H1 (cell line): ENCODE measurements at regions not wholly inside any gene's neighbourhood (a gene's known extent, or its start where the extent isn't known, plus 50 kb on each side); places are given as distances from the start of the nearest gene placed in this dataset.

ENCODE experiments used
- CTCF ChIA-PET: fragments of 300-600 bp; sonication (Branson Sonifier 250); formaldehyde crosslinking; loops from one replicate; lab custom pipeline; 2021; ENCODE audit not compliant: partially characterized antibody; lab: Charles Lee
- POLR2A ChIA-PET: fragments of 300-600 bp; sonication (Branson Sonifier 250); formaldehyde crosslinking; loops from one replicate; lab custom pipeline; 2021; ENCODE audit warnings: inconsistent platforms; ENCODE audit not compliant: partially characterized antibody; lab: Charles Lee
- DNase-seq, 2 experiments: peaks; one replicate each; pipeline versions ENCODE4 v3.0.0 to v3.0.0-alpha.2; 2010 to 2022; ENCODE audit warnings: low spot score in 2 of 2, low read depth in 1 of 2, mixed read lengths in 1 of 2
- FAIRE-seq: peaks from 2 replicates; lab custom pipeline; 2011; peaks lifted over from hg19 to GRCh38; lab: Jason Lieb, UNC
- H2AFZ ChIP-seq: 2 replicates; pipeline ENCODE4 v1.8.1; 2012; ENCODE audit warnings: low read length, inconsistent platforms
- H2AK5ac ChIP-seq: 2 replicates; pipeline ENCODE4 v1.6.1; 2013; ENCODE audit warnings: low read depth, low read length
- H2BK120ac ChIP-seq: replicated peaks from 2 replicates; pipeline ENCODE3; 2013; ENCODE audit warnings: low read depth, low read length, inconsistent platforms
- H2BK12ac ChIP-seq: 2 replicates; pipeline ENCODE4 v1.6.1; 2013; ENCODE audit warnings: low read depth, low read length
- H2BK15ac ChIP-seq: 2 replicates; pipeline ENCODE4 v1.6.1; 2013; ENCODE audit warnings: low read length
- H2BK20ac ChIP-seq: 2 replicates; pipeline ENCODE4 v1.6.1; 2013; ENCODE audit warnings: low read length
- H2BK5ac ChIP-seq: 2 replicates; pipeline ENCODE4 v1.6.1; 2013; ENCODE audit warnings: low read depth, low read length
- H3K14ac ChIP-seq: 2 replicates; pipeline ENCODE4 v1.6.1; 2013; ENCODE audit warnings: inconsistent platforms; ENCODE audit not compliant: insufficient read length
- H3K18ac ChIP-seq: 2 replicates; pipeline ENCODE4 v1.6.1; 2013; ENCODE audit warnings: low read length; ENCODE audit errors: extremely low read depth
- H3K23ac ChIP-seq: 2 replicates; pipeline ENCODE4 v1.6.1; 2013; ENCODE audit warnings: inconsistent platforms; ENCODE audit not compliant: insufficient read length
- H3K23me2 ChIP-seq: 2 replicates; pipeline ENCODE4 v1.6.1; 2013; ENCODE audit warnings: low read depth, low read length
- H3K27ac ChIP-seq: 2 replicates; pipeline ENCODE4 v1.6.1; 2011; ENCODE audit warnings: low read depth, low read length, inconsistent platforms
- H3K27me3 ChIP-seq, 4 experiments: replicated peaks in 1 of 4; 1 replicate in 1 of 4; 2 replicates in 3 of 4; pipeline versions ENCODE4 v1.6.1 to v1.8.1; 2011 to 2013; ENCODE audit warnings: low read length in 3 of 4, mild to moderate bottlenecking in 3 of 4, inconsistent platforms in 2 of 4, mixed read lengths in 2 of 4, moderate library complexity in 1 of 4; ENCODE audit not compliant: control insufficient read depth in 3 of 4, insufficient read depth in 3 of 4; ENCODE audit errors: extremely low read depth in 1 of 4
- H3K36me3 ChIP-seq, 4 experiments: 2 replicates each; pipeline versions ENCODE4 v1.6.1 to v1.8.1; 2011 to 2013; ENCODE audit warnings: mild to moderate bottlenecking in 4 of 4, low read length in 3 of 4, moderate library complexity in 2 of 4, control low read depth in 1 of 4, inconsistent platforms in 1 of 4; ENCODE audit not compliant: insufficient read depth in 4 of 4, control insufficient read depth in 2 of 4
- H3K4ac ChIP-seq: replicated peaks from 2 replicates; pipeline ENCODE3; 2013; ENCODE audit warnings: low read length, low read depth, mixed read lengths, inconsistent platforms; ENCODE audit not compliant: insufficient read length
- H3K4me1 ChIP-seq, 4 experiments: replicated peaks in 1 of 4; 1 replicate in 1 of 4; 2 replicates in 3 of 4; pipeline versions ENCODE4 v1.6.1 to v1.8.1; 2011 to 2013; ENCODE audit warnings: low read length in 3 of 4, inconsistent platforms in 2 of 4, mixed read lengths in 1 of 4; ENCODE audit not compliant: insufficient read depth in 4 of 4, control insufficient read depth in 3 of 4
- H3K4me2 ChIP-seq, 2 experiments: 2 replicates each; pipeline versions ENCODE4 v1.6.1 to v1.8.1; 2011 to 2013; ENCODE audit warnings: low read depth in 2 of 2, low read length in 2 of 2, control low read depth in 1 of 2, inconsistent platforms in 1 of 2, mild to moderate bottlenecking in 1 of 2; ENCODE audit not compliant: insufficient read depth in 1 of 2
- H3K4me3 ChIP-seq, 4 experiments: fragments of 200-600, 300-600 bp in 1 of 4; sonication (generic), shearing (Covaris generic), sonication (Bioruptor Twin) in 1 of 4; 2 replicates each; pipeline versions ENCODE4 v1.5.1 to v1.8.1; 2011 to 2016; ENCODE audit warnings: low read length in 4 of 4, low read depth in 3 of 4, control low read depth in 2 of 4, inconsistent platforms in 2 of 4, mild to moderate bottlenecking in 2 of 4, mixed read lengths in 1 of 4, moderate library complexity in 1 of 4; ENCODE audit not compliant: insufficient read depth in 2 of 4; ENCODE audit errors: extremely low read depth in 1 of 4
- H3K56ac ChIP-seq: replicated peaks from 2 replicates; pipeline ENCODE3; 2013; ENCODE audit warnings: low read depth, mild to moderate bottlenecking, mixed read lengths, low read length, inconsistent platforms; ENCODE audit not compliant: insufficient read length
- H3K79me1 ChIP-seq: 2 replicates; pipeline ENCODE4 v1.6.1; 2013; ENCODE audit warnings: low read depth, low read length, control low read depth
- H3K79me2 ChIP-seq, 2 experiments: 2 replicates each; pipeline versions ENCODE4 v1.6.1 to v1.8.1; 2012 to 2013; ENCODE audit warnings: low read length in 2 of 2, mild to moderate bottlenecking in 2 of 2, inconsistent platforms in 1 of 2; ENCODE audit not compliant: insufficient read depth in 2 of 2, control insufficient read depth in 1 of 2
- H3K9ac ChIP-seq, 4 experiments: replicated peaks in 1 of 4; 1 replicate in 1 of 4; 2 replicates in 3 of 4; pipeline versions ENCODE4 v1.6.1 to v1.8.1; 2011 to 2013; ENCODE audit warnings: low read depth in 3 of 4, low read length in 3 of 4, control low read depth in 2 of 4, mild to moderate bottlenecking in 2 of 4, moderate library complexity in 2 of 4, inconsistent platforms in 1 of 4; ENCODE audit errors: extremely low read depth in 1 of 4
- H3K9me3 ChIP-seq, 2 experiments: 2 replicates each; pipeline versions ENCODE4 v1.6.1 to v1.8.1; 2012 to 2013; ENCODE audit warnings: mild to moderate bottlenecking in 2 of 2, moderate library complexity in 2 of 2, control low read depth in 1 of 2, inconsistent platforms in 1 of 2, low read depth in 1 of 2, low read length in 1 of 2, mixed read lengths in 1 of 2; ENCODE audit not compliant: insufficient read depth in 2 of 2
- H4K20me1 ChIP-seq, 2 experiments: replicated peaks in 1 of 2; 2 replicates each; pipeline versions ENCODE3 to v1.8.1; 2011 to 2013; ENCODE audit warnings: inconsistent platforms in 2 of 2, low read length in 2 of 2, mild to moderate bottlenecking in 1 of 2; ENCODE audit not compliant: insufficient read depth in 2 of 2, control insufficient read depth in 1 of 2
- H4K5ac ChIP-seq: 2 replicates; pipeline ENCODE4 v1.6.1; 2013; ENCODE audit warnings: low read length, low read depth, mixed read lengths, inconsistent platforms; ENCODE audit not compliant: insufficient read length
- H4K8ac ChIP-seq: 2 replicates; pipeline ENCODE4 v1.8.0; 2013; ENCODE audit warnings: mild to moderate bottlenecking, moderate library complexity, low read length, inconsistent platforms; ENCODE audit not compliant: insufficient read depth; ENCODE audit errors: extremely low read depth
- H4K91ac ChIP-seq: replicated peaks from 2 replicates; pipeline ENCODE3; 2013; ENCODE audit warnings: low read length, mixed read lengths, inconsistent platforms; ENCODE audit not compliant: insufficient read length
- CREB1 ChIP-seq: IDR thresholded peaks from 2 replicates; pipeline ENCODE4 v1.6.1; 2012; ENCODE audit warnings: inconsistent platforms
- E2F6 ChIP-seq: IDR thresholded peaks from 2 replicates; pipeline ENCODE4 v1.6.1; 2012; ENCODE audit warnings: inconsistent platforms
- HDAC2 ChIP-seq, 2 experiments: fragments of 300-600 bp in 1 of 2; sonication (generic) in 1 of 2; IDR thresholded peaks; 2 replicates each; pipeline ENCODE4 v1.6.1; 2011 to 2012; ENCODE audit warnings: low read depth in 2 of 2, low read length in 2 of 2, mild to moderate bottlenecking in 2 of 2, moderate library complexity in 2 of 2, borderline replicate concordance in 1 of 2, inconsistent platforms in 1 of 2
- HDAC6 ChIP-seq: IDR thresholded peaks from one replicate; pipeline ENCODE4 v1.7.1; 2012; ENCODE audit warnings: low read depth, mild to moderate bottlenecking, inconsistent platforms, low read length, moderate library complexity
- MAX ChIP-seq: IDR thresholded peaks from 2 replicates; pipeline ENCODE4 v1.6.1; 2012; ENCODE audit warnings: inconsistent platforms
- POLR2AphosphoS5 ChIP-seq: IDR thresholded peaks from 2 replicates; pipeline ENCODE4 v1.6.1; 2011; ENCODE audit warnings: low read depth, low read length
- SIN3A ChIP-seq, 2 experiments: IDR thresholded peaks in 1 of 2; conservative IDR thresholded peaks in 1 of 2; 2 replicates each; pipeline ENCODE4 v1.6.1; 2011 to 2012; ENCODE audit warnings: low read length in 2 of 2, improper control_type of control experiment in 1 of 2, low read depth in 1 of 2, mild to moderate bottlenecking in 1 of 2
- SP2 ChIP-seq: IDR thresholded peaks from 2 replicates; pipeline ENCODE4 v1.6.1; 2012; ENCODE audit warnings: mild to moderate bottlenecking, low read length, inconsistent platforms
- SUZ12 ChIP-seq: fragments of 200-600 bp; sonication (generic); IDR thresholded peaks from 2 replicates; pipeline ENCODE4 v1.6.1; 2012; ENCODE audit warnings: mild to moderate bottlenecking, inconsistent platforms, low read length, moderate library complexity, mixed read lengths
- TAF7 ChIP-seq: optimal IDR thresholded peaks from 2 replicates; pipeline ENCODE3; 2011; ENCODE audit warnings: low read depth, mild to moderate bottlenecking, inconsistent platforms, low read length, moderate library complexity, borderline replicate concordance
- TEAD4 ChIP-seq: IDR thresholded peaks from 2 replicates; pipeline ENCODE4 v1.6.1; 2012; ENCODE audit warnings: low read depth, low read length, inconsistent platforms, mixed read lengths
- TF ChIP-seq, protein P1 (sequence below), 3 experiments: IDR thresholded peaks; 1 replicate in 2 of 3; 2 replicates in 1 of 3; pipeline versions ENCODE4 v1.5.1 to v1.6.1; 2011; ENCODE audit warnings: low read length in 3 of 3, mild to moderate bottlenecking in 3 of 3, inconsistent platforms in 2 of 3, low read depth in 1 of 3, moderate library complexity in 1 of 3; ENCODE audit not compliant: insufficient read depth in 1 of 3; ENCODE audit errors: control extremely low read depth in 1 of 3

- no peak overlapping the region for H3K4ac ChIP-seq
- H2BK120ac ChIP-seq, result no peak overlapping the region
- no peak overlapping the region for H3K4me2 ChIP-seq
- no peaks in the 10 kb centered on the region for H3K27me3 ChIP-seq
- no peak overlapping the region for H4K8ac ChIP-seq
- H2BK5ac ChIP-seq, result no peak overlapping the region
- H3K23ac ChIP-seq, result no peak overlapping the region
- no peak overlapping the region for H3K56ac ChIP-seq
- DNase-seq (no peak), FAIRE-seq (no peak)
- no peak overlapping the region for H2BK12ac ChIP-seq
- H3K14ac ChIP-seq, result no peak overlapping the region
- H2BK15ac ChIP-seq, result no peak overlapping the region
- no peaks in the 10 kb centered on the region for H3K4me1 ChIP-seq
- no peaks in the 10 kb centered on the region for H3K36me3 ChIP-seq
- H3K79me1 ChIP-seq, result no peaks in the 10 kb centered on the region
- no peak overlapping the region for H3K27ac ChIP-seq
- no peak overlapping the region for H2AK5ac ChIP-seq
- POLR2A ChIA-PET, result no interaction called here
- H4K91ac ChIP-seq, result no peak overlapping the region
- no peak overlapping the region for H3K4me3 ChIP-seq
- no peak overlapping the region for H3K18ac ChIP-seq
- CTCF ChIA-PET, result no interaction called here
- no peaks in the 10 kb centered on the region for H3K9me3 ChIP-seq
- H3K9ac ChIP-seq, result no peak overlapping the region
- H3K23me2 ChIP-seq, result no peaks in the 10 kb centered on the region; the same call in 1 of the 2 replicates
- H3K79me2 ChIP-seq, result no peaks in the 10 kb centered on the region
- H4K5ac ChIP-seq, result no peak overlapping the region
- no peak overlapping the region for H2AFZ ChIP-seq
- no peak overlapping the region for H2BK20ac ChIP-seq
- no peaks in the 10 kb centered on the region for H4K20me1 ChIP-seq
- no peak for TF ChIP-seq POLR2AphosphoS5
- TF ChIP-seq HDAC2 (IDR thresholded peaks at IDR 0.05; ENCODE audit: borderline replicate concordance in 1 of 2, low read depth in 2 of 2, low read length in 2 of 2), result no peak
- no peak for TF ChIP-seq CREB1
- no peak for TF ChIP-seq MAX
- TF ChIP-seq, protein P1, sequence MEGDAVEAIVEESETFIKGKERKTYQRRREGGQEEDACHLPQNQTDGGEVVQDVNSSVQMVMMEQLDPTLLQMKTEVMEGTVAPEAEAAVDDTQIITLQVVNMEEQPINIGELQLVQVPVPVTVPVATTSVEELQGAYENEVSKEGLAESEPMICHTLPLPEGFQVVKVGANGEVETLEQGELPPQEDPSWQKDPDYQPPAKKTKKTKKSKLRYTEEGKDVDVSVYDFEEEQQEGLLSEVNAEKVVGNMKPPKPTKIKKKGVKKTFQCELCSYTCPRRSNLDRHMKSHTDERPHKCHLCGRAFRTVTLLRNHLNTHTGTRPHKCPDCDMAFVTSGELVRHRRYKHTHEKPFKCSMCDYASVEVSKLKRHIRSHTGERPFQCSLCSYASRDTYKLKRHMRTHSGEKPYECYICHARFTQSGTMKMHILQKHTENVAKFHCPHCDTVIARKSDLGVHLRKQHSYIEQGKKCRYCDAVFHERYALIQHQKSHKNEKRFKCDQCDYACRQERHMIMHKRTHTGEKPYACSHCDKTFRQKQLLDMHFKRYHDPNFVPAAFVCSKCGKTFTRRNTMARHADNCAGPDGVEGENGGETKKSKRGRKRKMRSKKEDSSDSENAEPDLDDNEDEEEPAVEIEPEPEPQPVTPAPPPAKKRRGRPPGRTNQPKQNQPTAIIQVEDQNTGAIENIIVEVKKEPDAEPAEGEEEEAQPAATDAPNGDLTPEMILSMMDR (IDR thresholded peaks at IDR 0.05; ENCODE audit: control extremely low read depth in 1 of 3, insufficient read depth in 1 of 3, low read depth in 1 of 3, low read length in 3 of 3), result no peak
- no peak for TF ChIP-seq TAF7
- no peak for TF ChIP-seq HDAC6
- no peak for TF ChIP-seq SIN3A (conservative IDR thresholded peaks at IDR 0.05 in 1 of 2, IDR thresholded peaks at IDR 0.05 in 1 of 2; ENCODE audit: low read depth in 1 of 2, low read length in 2 of 2)
- no peak for TF ChIP-seq TEAD4
- TF ChIP-seq SUZ12, result no peak
- no peak for TF ChIP-seq E2F6
- no peak for TF ChIP-seq SP2
These were observed 255.6 kb upstream of the DPYD start for GRCh38 chr1:98176414-98176813.
